Suppressor macrophage treated with lipopolysaccharide for 4 hours (primary cell): ENCODE measurements at regions not wholly inside any gene's neighbourhood (a gene's known extent, or its start where the extent isn't known, plus 50 kb on each side); places are given as distances from the start of the nearest gene placed in this dataset.
"Not testable (repeated sequence)": the region's sequence is repeated elsewhere in the genome, so short reads cannot be mapped to it uniquely, and the experiment has no call there.

Experiments
- DNase-seq: peaks from one replicate; pipeline ENCODE4 v3.0.0-alpha.2; 2020

- no peak for DNase-seq
Observed at GRCh38 chr12:131494741-131495524, 216.0 kb upstream of the SFSWAP start.

- DNase-seq = no peak
Observed at GRCh38 chr12:131497966-131498365, 212.9 kb upstream of the SFSWAP start.

GRCh38 chr12:131499160-131499863, 211.6 kb upstream of the SFSWAP start:
- DNase-seq = peak; percentile 24

GRCh38 chr12:131499864-131500190, 211.1 kb upstream of the SFSWAP start:
- no peak for DNase-seq

GRCh38 chr12:131500564-131500963, 210.3 kb upstream of the SFSWAP start:
- DNase-seq = no peak

GRCh38 chr12:131505561-131505960, 205.3 kb upstream of the SFSWAP start:
- DNase-seq = no peak

- no peak for DNase-seq
Observed at GRCh38 chr12:131506426-131506825, 204.5 kb upstream of the SFSWAP start.

- no peak for DNase-seq
Observed at GRCh38 chr12:131507094-131507493, 203.8 kb upstream of the SFSWAP start.

- DNase-seq = no peak
Observed at GRCh38 chr12:131507881-131508280, 203.0 kb upstream of the SFSWAP start.

GRCh38 chr12:131509701-131510100, 201.2 kb upstream of the SFSWAP start:
- DNase-seq = peak; percentile 25

GRCh38 chr12:131510431-131510830, 200.5 kb upstream of the SFSWAP start:
- no peak for DNase-seq

GRCh38 chr12:131511391-131511802, 199.5 kb upstream of the SFSWAP start:
- DNase-seq = peak; percentile 91

- peak; percentile 15 for DNase-seq
Observed at GRCh38 chr12:131511803-131512561, 198.9 kb upstream of the SFSWAP start.

GRCh38 chr12:131513606-131514005, 197.3 kb upstream of the SFSWAP start:
- no peak for DNase-seq

GRCh38 chr12:131520553-131520952, 190.3 kb upstream of the SFSWAP start:
- not testable (repeated sequence) for DNase-seq

GRCh38 chr12:131521326-131521725, 189.6 kb upstream of the SFSWAP start:
- DNase-seq = no peak

GRCh38 chr12:131525795-131526508, 184.9 kb upstream of the SFSWAP start:
- DNase-seq = no peak

GRCh38 chr12:131527092-131527491, 183.8 kb upstream of the SFSWAP start:
- DNase-seq = no peak

GRCh38 chr12:131527736-131528135, 183.2 kb upstream of the SFSWAP start:
- no peak for DNase-seq

GRCh38 chr12:131528144-131528543, 182.7 kb upstream of the SFSWAP start:
- no peak for DNase-seq

- DNase-seq = no peak
Observed at GRCh38 chr12:131528667-131529066, 182.2 kb upstream of the SFSWAP start.

- no peak for DNase-seq
Observed at GRCh38 chr12:131529196-131530040, 181.5 kb upstream of the SFSWAP start.
